NCI-H524 treated with DMSO at 0.1 percent for 48 hours (cell line): ENCODE measurements at regions not wholly inside any gene's neighbourhood (a gene's known extent, or its start where the extent isn't known, plus 50 kb on each side); places are given as distances from the start of the nearest gene placed in this dataset.

Source experiments
- DNase-seq: peaks from one replicate; lab custom pipeline; 2025; lab: John Stamatoyannopoulos, UW

DNA sequence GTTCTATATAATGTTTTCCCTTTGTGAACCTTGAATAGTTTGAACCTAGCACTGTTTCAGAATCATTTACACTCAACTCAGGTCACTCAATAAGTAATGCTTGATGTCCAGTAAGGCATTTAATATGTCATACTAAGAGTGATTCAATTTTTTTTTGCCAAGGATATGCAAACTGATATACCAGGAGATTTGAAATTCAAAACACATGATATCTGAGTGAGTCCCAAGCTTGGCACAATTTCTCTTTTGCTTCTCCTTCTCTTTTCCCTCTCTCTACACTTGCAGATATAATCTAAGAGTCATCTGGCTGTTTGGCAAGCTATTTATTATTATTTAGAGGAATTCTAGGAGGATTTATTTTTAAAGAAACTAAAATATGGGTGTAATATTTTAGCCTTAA, 61.6 kb upstream of the SPAG17 start:
- no peak for DNase-seq

GRCh38 chr1:118244194-118244593, 59.2 kb upstream of the SPAG17 start:
- DNase-seq = no peak

DNA sequence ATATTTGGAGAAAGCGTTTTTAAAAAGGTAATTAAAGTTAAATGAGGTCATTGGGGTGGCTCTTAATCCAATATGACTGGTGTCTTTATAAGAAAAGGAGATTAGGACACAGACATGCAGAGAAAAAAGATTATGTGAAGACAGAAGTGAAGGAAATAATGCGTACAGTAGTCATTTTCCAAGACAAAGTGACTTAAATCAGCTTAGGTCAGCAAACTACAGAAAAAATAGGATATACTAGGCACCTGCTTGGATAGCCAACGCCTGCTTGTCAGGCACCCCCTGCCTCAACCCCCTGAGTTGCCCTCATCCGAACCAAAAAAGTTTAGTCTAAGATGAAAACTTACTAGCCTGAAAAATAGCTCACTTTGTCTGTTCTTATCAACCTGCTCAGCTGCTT, 58.2 kb upstream of the SPAG17 start:
- DNase-seq = no peak
